ENCODE measurements at regions not wholly inside any gene's neighbourhood (a gene's known extent, or its start where the extent isn't known, plus 50 kb on each side); places are given as distances from the start of the nearest gene placed in this dataset.

DNA sequence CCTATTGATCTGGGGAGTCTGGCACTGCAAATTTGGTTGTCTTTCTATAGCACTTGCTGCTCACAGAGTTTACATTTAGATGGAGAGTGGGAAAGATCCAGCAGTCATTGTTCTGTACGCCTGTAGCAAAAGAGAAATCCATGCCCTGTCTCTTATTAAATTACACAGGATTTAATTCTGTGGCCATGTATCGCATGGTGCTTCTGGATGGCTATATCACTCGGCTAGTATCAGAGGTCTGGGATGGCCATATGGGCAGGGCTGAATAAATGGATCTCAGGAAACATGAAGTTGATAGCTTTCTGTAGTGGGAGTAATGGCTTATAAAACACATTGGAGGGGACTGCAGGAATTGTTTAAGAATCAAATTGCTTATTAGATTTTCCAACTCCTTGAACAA lies 325.8 kb upstream of the DPH6 start (continued):
- TF ChIP-seq, protein P1, sequence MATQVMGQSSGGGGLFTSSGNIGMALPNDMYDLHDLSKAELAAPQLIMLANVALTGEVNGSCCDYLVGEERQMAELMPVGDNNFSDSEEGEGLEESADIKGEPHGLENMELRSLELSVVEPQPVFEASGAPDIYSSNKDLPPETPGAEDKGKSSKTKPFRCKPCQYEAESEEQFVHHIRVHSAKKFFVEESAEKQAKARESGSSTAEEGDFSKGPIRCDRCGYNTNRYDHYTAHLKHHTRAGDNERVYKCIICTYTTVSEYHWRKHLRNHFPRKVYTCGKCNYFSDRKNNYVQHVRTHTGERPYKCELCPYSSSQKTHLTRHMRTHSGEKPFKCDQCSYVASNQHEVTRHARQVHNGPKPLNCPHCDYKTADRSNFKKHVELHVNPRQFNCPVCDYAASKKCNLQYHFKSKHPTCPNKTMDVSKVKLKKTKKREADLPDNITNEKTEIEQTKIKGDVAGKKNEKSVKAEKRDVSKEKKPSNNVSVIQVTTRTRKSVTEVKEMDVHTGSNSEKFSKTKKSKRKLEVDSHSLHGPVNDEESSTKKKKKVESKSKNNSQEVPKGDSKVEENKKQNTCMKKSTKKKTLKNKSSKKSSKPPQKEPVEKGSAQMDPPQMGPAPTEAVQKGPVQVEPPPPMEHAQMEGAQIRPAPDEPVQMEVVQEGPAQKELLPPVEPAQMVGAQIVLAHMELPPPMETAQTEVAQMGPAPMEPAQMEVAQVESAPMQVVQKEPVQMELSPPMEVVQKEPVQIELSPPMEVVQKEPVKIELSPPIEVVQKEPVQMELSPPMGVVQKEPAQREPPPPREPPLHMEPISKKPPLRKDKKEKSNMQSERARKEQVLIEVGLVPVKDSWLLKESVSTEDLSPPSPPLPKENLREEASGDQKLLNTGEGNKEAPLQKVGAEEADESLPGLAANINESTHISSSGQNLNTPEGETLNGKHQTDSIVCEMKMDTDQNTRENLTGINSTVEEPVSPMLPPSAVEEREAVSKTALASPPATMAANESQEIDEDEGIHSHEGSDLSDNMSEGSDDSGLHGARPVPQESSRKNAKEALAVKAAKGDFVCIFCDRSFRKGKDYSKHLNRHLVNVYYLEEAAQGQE (IDR thresholded peaks at IDR 0.05; ENCODE audit: low read depth) = no peak

DNA sequence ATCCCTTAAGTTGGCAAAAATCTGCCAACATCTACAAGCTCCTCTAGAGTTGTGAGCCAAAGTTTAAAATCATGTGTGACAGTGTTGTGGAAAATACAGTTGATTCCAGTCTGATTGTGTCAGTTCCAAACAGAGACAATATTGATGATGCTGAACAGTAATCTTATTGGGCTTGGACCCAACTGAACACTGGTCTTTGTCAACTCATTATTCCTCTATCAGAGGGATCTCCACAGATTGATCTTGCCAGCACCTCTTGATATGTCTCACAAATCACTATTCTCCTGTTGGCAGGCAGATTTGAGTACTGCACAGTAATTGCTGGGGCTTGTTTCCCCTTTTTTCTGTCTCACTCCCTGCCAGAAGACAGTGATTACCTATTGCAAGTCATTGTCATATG lies 326.6 kb upstream of the DPH6 start:
- ATAC-seq = no peak
- Histone ChIP-seq H2AFZ (ENCODE audit: low read depth, low read length, poor library complexity, severe bottlenecking) (no peak overlapping the region), H3K4me3 (replicated peaks in 1 of 2; ENCODE audit: low read depth in 1 of 2, low read length in 2 of 2) (no peak overlapping the region), H3K4me2 (ENCODE audit: low read length) (no peak overlapping the region), H3K27me3 (ENCODE audit: insufficient read depth, low read length) (no peaks in the 10 kb centered on the region), H3K36me3 (ENCODE audit: control insufficient read depth in 1 of 2, insufficient read depth in 2 of 2, low read length in 2 of 2) (no peaks in the 10 kb centered on the region), H4K20me1 (ENCODE audit: insufficient read depth) (no peaks in the 10 kb centered on the region), H3K4me1 (ENCODE audit: control insufficient read depth in 1 of 2, insufficient read depth in 2 of 2, low read length in 2 of 2) (peaks cover 5 to 9% of the 10 kb centered on the region in 2 experiments), H3K9ac (ENCODE audit: low read length) (no peak overlapping the region), H3K79me2 (ENCODE audit: insufficient read depth, low read length) (no peaks in the 10 kb centered on the region), H3K9me2 (ENCODE audit: insufficient read depth) (no peaks in the 10 kb centered on the region), H3K9me3 (ENCODE audit: control insufficient read depth in 1 of 2, insufficient read depth in 1 of 2, low read depth in 1 of 2, low read length in 2 of 2) (no peaks in the 10 kb centered on the region), H3K27ac (ENCODE audit: low read depth, low read length) (no peak overlapping the region)
- intact Hi-C loops (cut with micrococcal nuclease) = no loop called here
- BruUV-seq (replicated peaks) = no TSS peak
- no peak for DNase-seq (ENCODE audit: low read depth, low spot score)
- TF ChIP-seq JUND (IDR thresholded peaks at IDR 0.05) (no peak), SRF (IDR thresholded peaks at IDR 0.05; ENCODE audit: low read depth) (no peak), SIN3A (IDR thresholded peaks at IDR 0.05; ENCODE audit: low read depth) (no peak), ZNF274 (IDR thresholded peaks at IDR 0.05; ENCODE audit: low read depth, low read length) (no peak), ELF1 (IDR thresholded peaks at IDR 0.05; ENCODE audit: borderline replicate concordance, low read depth) (no peak), POLR2AphosphoS5 (IDR thresholded peaks at IDR 0.05; ENCODE audit: low read depth, low read length) (no peak)
- TF ChIP-seq, protein P2, sequence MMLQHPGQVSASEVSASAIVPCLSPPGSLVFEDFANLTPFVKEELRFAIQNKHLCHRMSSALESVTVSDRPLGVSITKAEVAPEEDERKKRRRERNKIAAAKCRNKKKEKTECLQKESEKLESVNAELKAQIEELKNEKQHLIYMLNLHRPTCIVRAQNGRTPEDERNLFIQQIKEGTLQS (IDR thresholded peaks at IDR 0.05) = no peak
- TF ChIP-seq, protein P3, sequence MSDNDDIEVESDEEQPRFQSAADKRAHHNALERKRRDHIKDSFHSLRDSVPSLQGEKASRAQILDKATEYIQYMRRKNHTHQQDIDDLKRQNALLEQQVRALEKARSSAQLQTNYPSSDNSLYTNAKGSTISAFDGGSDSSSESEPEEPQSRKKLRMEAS (IDR thresholded peaks at IDR 0.05) = no peak
- ChIA-PET RAD21 (ENCODE audit: low non-redundant PET in 1 of 2, low total read pairs in 2 of 2, uncharacterized antibody in 2 of 2, unreplicated experiment in 2 of 2) (no interaction called here), CTCF (no interaction called here), POLR2A (no interaction called here)

Measured in HCT116 (cell line).